ENCODE measurements at regions not wholly inside any gene's neighbourhood (a gene's known extent, or its start where the extent isn't known, plus 50 kb on each side); places are given as distances from the start of the nearest gene placed in this dataset.

GRCh38 chr4:125440814-125441213 is 126.1 kb downstream of the FAT4 start:
- DNase-seq: no peak

- no peak for DNase-seq
Observed at GRCh38 chr4:125444166-125444565, 129.4 kb downstream of the FAT4 start.

- no peak for DNase-seq
Observed at GRCh38 chr4:125445525-125445924, 130.8 kb downstream of the FAT4 start.

- no peak for DNase-seq
Observed at GRCh38 chr4:125447551-125448290, 133.0 kb downstream of the FAT4 start.

- no peak for DNase-seq
Observed at GRCh38 chr4:125456075-125456474, 141.3 kb downstream of the FAT4 start.

GRCh38 chr4:125459531-125459930 is 144.8 kb downstream of the FAT4 start:
- DNase-seq: no peak

GRCh38 chr4:125461676-125462363 is 147.1 kb downstream of the FAT4 start:
- no peak for DNase-seq

GRCh38 chr4:125464146-125464545 is 149.4 kb downstream of the FAT4 start:
- no peak for DNase-seq

GRCh38 chr4:125481334-125482045 is 166.7 kb downstream of the FAT4 start:
- no peak for DNase-seq

- DNase-seq: no peak
Observed at GRCh38 chr4:125482822-125483221, 168.1 kb downstream of the FAT4 start.

GRCh38 chr4:125483278-125483677 is 168.5 kb downstream of the FAT4 start:
- DNase-seq: no peak

- DNase-seq: no peak
Observed at GRCh38 chr4:125484912-125485311, 170.2 kb downstream of the FAT4 start.

- DNase-seq: no peak
Observed at GRCh38 chr4:125486351-125486750, 171.6 kb downstream of the FAT4 start.

- no peak for DNase-seq
Observed at GRCh38 chr4:125489952-125490690, 175.4 kb downstream of the FAT4 start.

- DNase-seq: no peak
Observed at GRCh38 chr4:125492957-125493356, 178.2 kb downstream of the FAT4 start.

GRCh38 chr4:125497861-125498260 is 183.1 kb downstream of the FAT4 start:
- no peak for DNase-seq

GRCh38 chr4:125498981-125499380 is 184.2 kb downstream of the FAT4 start:
- no peak for DNase-seq

GRCh38 chr4:125501090-125501489 is 186.3 kb downstream of the FAT4 start:
- no peak for DNase-seq

- no peak for DNase-seq
Observed at GRCh38 chr4:125501568-125501967, 186.8 kb downstream of the FAT4 start.

- DNase-seq: no peak
Observed at GRCh38 chr4:125505621-125506020, 190.9 kb downstream of the FAT4 start.

GRCh38 chr4:125507141-125507540 is 192.4 kb downstream of the FAT4 start:
- DNase-seq: no peak

GRCh38 chr4:125511715-125512114 is 197.0 kb downstream of the FAT4 start:
- DNase-seq: no peak

- no peak for DNase-seq
Observed at GRCh38 chr4:125515016-125515415, 200.3 kb downstream of the FAT4 start.

Measured in suppressor macrophage treated with lipopolysaccharide for 1 hour (primary cell).